Activated T-helper 9 cell treated with anti-CD3 and anti-CD28 coated beads, Interleukin-2, amount 50 U/mL, for 16 hours (primary cell): ENCODE measurements at regions not wholly inside any gene's neighbourhood (a gene's known extent, or its start where the extent isn't known, plus 50 kb on each side); places are given as distances from the start of the nearest gene placed in this dataset.
"Not testable (repeated sequence)": the region's sequence is repeated elsewhere in the genome, so short reads cannot be mapped to it uniquely, and the experiment has no call there.

Experiments
- DNase-seq: peaks from one replicate; pipeline ENCODE4 v3.0.0-alpha.2; 2020; ENCODE audit warnings: low read depth

DNA sequence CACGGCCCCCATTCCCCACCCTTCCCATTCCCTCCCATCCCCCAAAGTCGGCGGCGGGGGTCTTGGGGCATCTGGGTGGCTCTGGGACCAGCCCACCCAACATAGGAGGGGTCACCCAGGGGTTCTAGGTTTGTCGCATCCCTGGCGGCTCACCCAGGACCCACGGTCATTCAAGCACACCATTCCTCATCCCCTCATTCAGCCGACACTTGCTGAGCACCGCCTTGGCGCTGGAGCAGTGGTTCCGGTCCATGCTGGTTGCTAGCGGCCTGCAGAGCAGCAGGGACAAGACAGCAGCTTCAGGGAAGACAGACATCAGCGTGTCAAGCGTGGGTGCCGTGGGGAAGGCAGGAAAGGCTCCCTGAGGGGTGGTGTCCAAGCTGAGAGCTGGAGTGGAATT lies 50.5 kb upstream of the OTOS start:
- no peak for DNase-seq

- DNase-seq = no peak
Observed at GRCh38 chr2:240192661-240193060, 52.2 kb upstream of the OTOS start.

- not testable (repeated sequence) for DNase-seq
Observed at GRCh38 chr2:240194341-240194762, 53.9 kb upstream of the OTOS start.

GRCh38 chr2:240195316-240195861 lies 54.9 kb upstream of the OTOS start:
- no peak for DNase-seq

- DNase-seq = no peak
Observed at GRCh38 chr2:240196716-240197461, 56.4 kb upstream of the OTOS start.

GRCh38 chr2:240197462-240198139 lies 57.1 kb upstream of the OTOS start:
- DNase-seq = no peak

DNA sequence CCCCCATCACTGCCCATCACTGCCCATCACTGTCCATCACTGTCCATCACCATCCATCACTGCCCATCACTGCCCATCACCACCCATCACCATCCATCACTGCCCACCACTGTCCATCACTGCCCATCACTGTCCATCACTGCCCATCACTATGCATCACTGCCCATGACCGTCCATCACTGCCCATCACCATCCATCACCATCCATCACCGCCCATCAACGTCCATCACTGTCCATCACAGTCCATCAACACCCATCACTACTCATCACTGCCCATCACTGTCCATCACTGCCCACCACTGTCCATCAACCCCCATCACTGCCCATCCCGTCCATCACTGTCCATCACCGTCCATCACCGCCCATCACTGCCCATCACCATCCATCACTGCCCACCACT lies 57.8 kb upstream of the OTOS start:
- DNase-seq = no peak

DNA sequence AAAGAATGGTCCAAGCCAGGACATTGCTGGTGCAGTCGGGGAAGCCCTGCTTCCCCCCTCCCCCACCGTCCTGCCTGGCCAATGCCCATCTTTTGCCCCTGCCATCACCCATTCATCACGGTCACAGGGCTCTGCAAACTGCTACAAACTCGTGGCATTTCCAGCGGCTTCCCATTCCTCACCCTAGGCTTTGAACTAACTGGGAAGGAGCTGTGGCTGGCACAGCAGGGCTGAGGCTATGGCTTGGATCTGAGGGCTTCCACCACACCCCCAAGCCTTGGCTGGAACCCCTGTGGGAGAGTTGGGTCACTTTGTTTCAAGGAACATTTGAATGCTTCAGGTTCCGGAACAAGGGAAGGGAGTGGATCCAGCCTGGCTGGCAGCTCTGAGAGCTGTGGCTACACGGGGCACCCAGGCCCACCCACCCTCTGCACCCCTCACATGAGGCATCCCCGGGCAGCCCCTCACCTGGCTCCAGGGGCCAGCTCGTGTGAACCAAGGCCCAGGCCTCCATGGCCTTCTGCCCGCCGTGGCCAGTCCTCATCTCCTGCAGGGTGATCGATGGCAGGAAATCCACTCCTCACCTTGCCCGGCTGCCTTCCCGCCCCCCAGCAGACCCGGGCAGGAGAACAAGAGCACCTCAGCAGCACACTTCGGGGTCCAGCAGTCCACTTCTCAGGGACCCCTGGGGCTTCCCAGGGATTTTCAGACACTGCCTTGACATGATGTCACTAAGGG lies 58.8 kb upstream of the OTOS start:
- DNase-seq = no peak

DNA sequence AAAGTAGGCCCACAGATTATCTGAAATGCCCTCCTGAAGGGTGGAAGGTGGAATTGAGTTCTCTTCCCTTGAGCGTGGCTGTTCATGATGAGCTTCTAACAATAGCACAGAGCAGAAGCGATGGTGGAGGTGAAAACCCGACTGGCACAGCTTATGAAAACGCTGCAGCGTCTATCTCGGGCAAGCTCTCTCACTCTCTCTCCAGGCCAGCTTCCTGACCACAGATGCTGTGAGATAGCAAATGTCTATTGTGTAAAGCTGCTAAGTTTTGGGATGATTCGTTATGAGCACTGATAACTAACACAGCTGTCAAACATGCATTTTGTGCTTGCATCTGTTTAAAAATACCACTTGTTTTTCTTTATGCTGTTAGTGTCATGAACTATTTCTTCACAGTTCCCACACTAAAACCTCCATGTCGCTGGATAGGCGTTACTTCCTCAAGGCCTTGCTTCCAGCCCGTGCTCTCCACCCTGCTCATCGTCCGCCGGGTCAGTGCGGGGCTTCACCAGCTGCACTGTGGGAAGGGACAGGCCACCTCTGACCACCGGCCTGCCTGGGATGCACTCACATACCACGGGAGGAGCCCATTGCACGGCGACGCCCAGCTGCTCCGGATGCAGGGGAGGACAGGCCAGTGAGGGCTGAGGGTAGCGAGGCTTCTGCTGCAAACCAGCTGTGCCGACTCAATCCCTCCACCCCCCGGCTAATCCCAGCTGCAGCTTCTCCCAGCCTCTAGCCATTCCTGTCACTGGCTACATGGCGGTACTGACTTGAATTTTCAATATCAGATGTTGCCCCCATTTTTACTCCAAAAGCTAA lies 60.0 kb upstream of the OTOS start:
- no peak for DNase-seq

DNA sequence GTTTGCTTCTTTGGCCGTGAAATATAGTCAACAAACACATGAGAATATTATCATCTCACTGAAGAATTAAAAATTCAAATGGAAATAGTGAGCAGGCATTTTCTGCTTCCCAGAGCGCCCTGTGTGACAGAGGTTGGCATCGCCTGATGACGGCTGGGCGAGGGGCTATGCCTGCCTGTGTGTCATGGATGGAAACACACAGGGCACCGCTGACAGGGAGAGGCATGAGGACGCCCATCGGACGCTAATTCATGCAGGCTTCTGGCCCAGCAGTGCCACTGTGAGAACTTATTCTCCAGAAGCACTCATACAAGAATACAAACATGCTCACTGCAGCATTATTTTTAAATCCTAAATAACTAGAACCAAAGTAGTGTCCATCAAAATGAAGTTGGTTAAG lies 61.4 kb upstream of the OTOS start:
- DNase-seq = no peak

DNA sequence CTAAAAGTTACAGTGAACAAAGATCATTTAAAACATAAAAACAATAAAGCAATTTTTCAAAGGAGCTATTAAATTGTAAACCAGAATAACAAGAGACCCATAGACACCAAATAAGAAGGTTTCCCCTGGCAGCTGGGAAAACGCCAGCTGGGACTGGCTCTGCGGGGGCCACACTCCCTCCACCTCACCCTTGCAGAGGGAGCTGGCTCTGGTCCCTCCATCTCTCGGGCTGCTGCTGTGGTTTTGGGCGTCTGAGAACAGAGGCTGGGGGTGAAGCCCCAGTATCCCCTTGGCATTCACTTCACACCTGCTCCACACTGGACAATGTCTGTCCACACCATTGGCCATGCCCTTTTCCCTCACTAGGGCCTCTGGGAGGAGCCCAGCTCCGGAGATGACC lies 62.1 kb upstream of the OTOS start:
- DNase-seq = no peak

- DNase-seq = no peak
Observed at GRCh38 chr2:240203031-240203787, 62.8 kb upstream of the OTOS start.

- no peak for DNase-seq
Observed at GRCh38 chr2:240203788-240204270, 63.4 kb upstream of the OTOS start.

GRCh38 chr2:240204431-240205276 lies 64.2 kb upstream of the OTOS start:
- no peak for DNase-seq

GRCh38 chr2:240205348-240205747 lies 64.9 kb upstream of the OTOS start:
- peak; percentile 9 for DNase-seq

DNA sequence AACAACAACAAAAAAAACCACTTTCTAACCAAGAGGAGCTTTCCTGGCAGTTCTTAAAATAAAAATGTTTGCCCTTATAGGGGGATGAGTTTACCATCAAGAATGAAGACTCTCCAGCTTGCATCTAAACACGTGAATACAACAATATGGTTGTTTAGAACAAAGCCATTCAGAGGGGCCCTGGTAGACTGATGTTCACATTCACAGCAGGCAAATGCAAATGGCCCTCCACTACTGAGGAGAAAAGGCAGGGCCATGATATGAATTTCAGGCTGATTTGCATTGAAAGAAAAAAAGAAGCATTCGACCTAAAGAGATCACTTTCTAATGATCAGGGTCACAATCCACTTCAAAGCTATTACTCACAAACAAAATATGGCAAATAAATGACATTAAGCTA lies 65.3 kb upstream of the OTOS start:
- no peak for DNase-seq

DNA sequence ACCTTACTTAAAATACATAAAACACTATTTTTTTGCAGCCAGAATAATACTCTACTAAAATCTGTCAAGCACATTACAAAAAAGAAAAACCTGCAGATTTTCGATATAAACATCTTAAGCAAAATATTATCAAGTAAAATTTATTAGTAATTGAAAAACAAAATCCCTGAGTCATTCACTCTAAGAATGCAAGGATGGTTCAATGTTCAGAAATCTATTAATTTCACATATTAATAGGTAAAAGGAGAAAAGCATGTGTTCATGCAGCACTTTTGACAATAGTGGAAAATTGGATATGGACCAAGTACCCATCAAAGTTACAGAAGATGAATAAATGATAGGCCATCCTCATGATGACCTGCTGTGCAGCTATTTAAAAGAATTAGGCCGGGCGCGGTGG lies 66.2 kb upstream of the OTOS start:
- no peak for DNase-seq

DNA sequence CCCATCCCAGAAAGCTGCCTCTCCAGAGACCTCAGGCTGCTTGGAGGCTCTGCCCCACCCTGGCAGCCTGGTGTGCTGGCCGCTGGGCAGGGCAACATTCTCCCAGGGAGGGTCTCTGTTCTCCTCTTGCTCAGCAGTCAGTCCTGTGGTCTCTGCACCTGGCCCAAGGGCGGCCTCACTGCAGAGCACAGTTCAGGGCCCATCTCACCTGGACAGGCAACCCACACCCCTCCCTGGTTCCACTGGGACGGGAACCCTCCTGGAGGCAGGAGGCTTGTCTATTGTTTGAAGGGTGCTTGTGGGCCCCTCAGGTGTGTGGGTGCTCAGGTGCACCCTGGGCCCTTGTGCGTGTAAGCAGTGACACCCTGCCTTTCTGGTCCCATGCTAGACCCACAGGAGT lies 67.2 kb upstream of the OTOS start:
- DNase-seq = no peak

- no peak for DNase-seq
Observed at GRCh38 chr2:240208096-240208495, 67.6 kb upstream of the OTOS start.

- DNase-seq = no peak
Observed at GRCh38 chr2:240208631-240209211, 68.3 kb upstream of the OTOS start.
